ENCODE measurements at regions not wholly inside any gene's neighbourhood (a gene's known extent, or its start where the extent isn't known, plus 50 kb on each side); places are given as distances from the start of the nearest gene placed in this dataset.

DNA sequence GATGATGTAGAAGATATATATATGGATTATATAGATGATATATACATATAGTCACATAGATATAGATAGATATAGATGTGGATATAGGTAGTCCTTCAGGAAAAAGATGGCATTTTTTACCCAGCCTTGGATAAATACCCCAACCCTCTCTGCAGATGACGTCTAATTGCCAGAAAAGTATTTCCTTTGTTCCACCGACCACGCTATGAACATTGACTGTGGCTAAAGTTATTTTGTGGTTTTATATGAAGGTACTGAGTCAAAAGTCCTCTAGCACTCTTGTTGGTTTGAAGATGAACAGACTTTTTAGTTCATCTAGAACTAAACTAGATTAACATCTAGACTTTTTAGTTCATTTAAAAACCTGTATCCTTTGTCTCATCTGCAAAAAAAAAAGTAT, 207.7 kb downstream of the PLOD2 start:
- Histone ChIP-seq H3K4me3 (ENCODE audit: low read length) (no peak overlapping the region), H3K27ac (ENCODE audit: low read depth in 1 of 2, low read length in 2 of 2) (no peak overlapping the region), H3K27me3 (ENCODE audit: control insufficient read depth in 1 of 2, insufficient read depth in 2 of 2, low read length in 2 of 2) (no peaks in the 10 kb centered on the region), H3K36me3 (ENCODE audit: insufficient read depth, low read length) (no peaks in the 10 kb centered on the region), H3K4me1 (ENCODE audit: insufficient read depth, low read length) (no peaks in the 10 kb centered on the region), H3K9me3 (ENCODE audit: control insufficient read depth in 1 of 2, insufficient read depth in 1 of 2, low read length in 2 of 2) (no peaks in the 10 kb centered on the region)
- H3K36me3 Mint-ChIP-seq (ENCODE audit: low read depth): no peaks in the 10 kb centered on the region
- DNase-seq (no peak), ATAC-seq (ENCODE audit: poor library complexity) (no peak)
- H3K27me3 Mint-ChIP-seq: no peaks in the 10 kb centered on the region
- no peak overlapping the region for H3K4me3 Mint-ChIP-seq
- intact Hi-C loops (cut with DNase I, micrococcal nuclease): no loop called here
- no peak overlapping the region for H3K27ac Mint-ChIP-seq
- ChIA-PET POLR2A (no interaction called here), CTCF (no interaction called here)
- TF ChIP-seq, protein P1, sequence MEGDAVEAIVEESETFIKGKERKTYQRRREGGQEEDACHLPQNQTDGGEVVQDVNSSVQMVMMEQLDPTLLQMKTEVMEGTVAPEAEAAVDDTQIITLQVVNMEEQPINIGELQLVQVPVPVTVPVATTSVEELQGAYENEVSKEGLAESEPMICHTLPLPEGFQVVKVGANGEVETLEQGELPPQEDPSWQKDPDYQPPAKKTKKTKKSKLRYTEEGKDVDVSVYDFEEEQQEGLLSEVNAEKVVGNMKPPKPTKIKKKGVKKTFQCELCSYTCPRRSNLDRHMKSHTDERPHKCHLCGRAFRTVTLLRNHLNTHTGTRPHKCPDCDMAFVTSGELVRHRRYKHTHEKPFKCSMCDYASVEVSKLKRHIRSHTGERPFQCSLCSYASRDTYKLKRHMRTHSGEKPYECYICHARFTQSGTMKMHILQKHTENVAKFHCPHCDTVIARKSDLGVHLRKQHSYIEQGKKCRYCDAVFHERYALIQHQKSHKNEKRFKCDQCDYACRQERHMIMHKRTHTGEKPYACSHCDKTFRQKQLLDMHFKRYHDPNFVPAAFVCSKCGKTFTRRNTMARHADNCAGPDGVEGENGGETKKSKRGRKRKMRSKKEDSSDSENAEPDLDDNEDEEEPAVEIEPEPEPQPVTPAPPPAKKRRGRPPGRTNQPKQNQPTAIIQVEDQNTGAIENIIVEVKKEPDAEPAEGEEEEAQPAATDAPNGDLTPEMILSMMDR (IDR thresholded peaks at IDR 0.05): no peak
- peaks cover 2% of the 10 kb centered on the region for H3K9me3 Mint-ChIP-seq
- H3K4me1 Mint-ChIP-seq (ENCODE audit: low read depth): no peaks in the 10 kb centered on the region

GRCh38 chr3:145959457-145960088, 201.4 kb downstream of the PLOD2 start:
- intact Hi-C loops (cut with DNase I, micrococcal nuclease): no loop called here
- POLR2A ChIA-PET: no interaction called here
- Mint-ChIP-seq H3K4me3 (no peak overlapping the region), H3K27me3 (no peaks in the 10 kb centered on the region), H3K4me1 (ENCODE audit: low read depth) (no peaks in the 10 kb centered on the region), H3K36me3 (ENCODE audit: low read depth) (no peaks in the 10 kb centered on the region), H3K9me3 (no peaks in the 10 kb centered on the region), H3K27ac (no peak overlapping the region)
- Histone ChIP-seq H3K4me1 (ENCODE audit: insufficient read depth, low read length) (no peaks in the 10 kb centered on the region), H3K9me3 (ENCODE audit: control insufficient read depth in 1 of 2, insufficient read depth in 1 of 2, low read length in 2 of 2) (no peaks in the 10 kb centered on the region), H3K27me3 (ENCODE audit: control insufficient read depth in 1 of 2, insufficient read depth in 2 of 2, low read length in 2 of 2) (no peaks in the 10 kb centered on the region), H3K36me3 (ENCODE audit: insufficient read depth, low read length) (no peaks in the 10 kb centered on the region), H3K4me3 (ENCODE audit: low read length) (no peak overlapping the region), H3K27ac (ENCODE audit: low read depth in 1 of 2, low read length in 2 of 2) (no peak overlapping the region)
- TF ChIP-seq, protein P1 (IDR thresholded peaks at IDR 0.05): no peak
- ATAC-seq (ENCODE audit: poor library complexity) (no peak), DNase-seq (no peak)
- CTCF ChIA-PET: no interaction called here

DNA sequence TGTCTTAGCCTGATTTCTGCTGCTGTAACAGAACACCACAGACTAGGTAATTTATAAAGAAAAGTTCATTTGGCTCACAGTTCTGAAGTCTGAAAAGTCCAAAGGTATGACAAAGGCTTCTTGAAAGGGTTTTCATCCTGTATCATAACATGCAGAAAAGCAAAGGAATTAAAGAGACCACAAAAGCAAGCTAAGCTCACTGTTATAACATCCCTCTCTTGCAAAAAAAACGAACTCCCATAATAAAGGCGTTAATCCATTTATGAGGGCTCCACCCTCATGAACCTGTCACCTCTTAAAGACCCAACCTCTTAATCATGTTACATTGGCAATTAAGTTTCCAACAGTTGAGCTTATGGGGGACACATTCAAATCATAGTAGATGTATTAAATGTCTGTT, 197.9 kb downstream of the PLOD2 start:
- Mint-ChIP-seq H3K36me3 (ENCODE audit: low read depth) (no peaks in the 10 kb centered on the region), H3K4me3 (no peak overlapping the region), H3K4me1 (ENCODE audit: low read depth) (no peaks in the 10 kb centered on the region), H3K27me3 (no peaks in the 10 kb centered on the region), H3K9me3 (no peaks in the 10 kb centered on the region), H3K27ac (no peak overlapping the region)
- CTCF ChIA-PET: interaction anchor here (0.7 kb wide), 1 partner anchor 179 kb away, joined by 4 read pairs; no protein-coding TSS in a partner anchor
- Histone ChIP-seq H3K27ac (ENCODE audit: low read depth in 1 of 2, low read length in 2 of 2) (no peak overlapping the region), H3K4me1 (ENCODE audit: insufficient read depth, low read length) (no peaks in the 10 kb centered on the region), H3K9me3 (ENCODE audit: control insufficient read depth in 1 of 2, insufficient read depth in 1 of 2, low read length in 2 of 2) (no peaks in the 10 kb centered on the region), H3K27me3 (ENCODE audit: control insufficient read depth in 1 of 2, insufficient read depth in 2 of 2, low read length in 2 of 2) (no peaks in the 10 kb centered on the region), H3K4me3 (ENCODE audit: low read length) (no peak overlapping the region), H3K36me3 (ENCODE audit: insufficient read depth, low read length) (no peaks in the 10 kb centered on the region)
- intact Hi-C loops (cut with DNase I, micrococcal nuclease): no loop called here
- TF ChIP-seq, protein P1 (IDR thresholded peaks at IDR 0.05): no peak
- ATAC-seq (ENCODE audit: poor library complexity) (no peak), DNase-seq (no peak)
- POLR2A ChIA-PET: no interaction called here
